ENCODE measurements at regions not wholly inside any gene's neighbourhood (a gene's known extent, or its start where the extent isn't known, plus 50 kb on each side); places are given as distances from the start of the nearest gene placed in this dataset.

- Histone ChIP-seq H3K9me3 (replicated peaks; ENCODE audit: control insufficient read depth, insufficient read depth, low read depth, low read length) (no peaks in the 10 kb centered on the region), H3K27me3 (ENCODE audit: control insufficient read depth in 2 of 2, insufficient read depth in 2 of 2, low read length in 2 of 2) (no peaks in the 10 kb centered on the region), H3K4me1 (replicated peaks in 1 of 2; ENCODE audit: control insufficient read depth in 2 of 2, insufficient read depth in 2 of 2, low read length in 2 of 2) (no peaks in the 10 kb centered on the region), H2AFZ (ENCODE audit: low read depth, low read length) (no peak overlapping the region), H4K20me1 (replicated peaks; ENCODE audit: control insufficient read depth, insufficient read depth, low read length) (no peaks in the 10 kb centered on the region), H3K36me3 (ENCODE audit: control insufficient read depth, insufficient read depth, low read length) (no peaks in the 10 kb centered on the region), H3K9ac (ENCODE audit: insufficient read depth in 1 of 2, low read depth in 2 of 2, low read length in 2 of 2) (no peak overlapping the region), H3K27ac (ENCODE audit: extremely low read depth, low read depth, low read length) (no peak overlapping the region), H3K79me2 (ENCODE audit: control insufficient read depth, insufficient read depth, low read length) (no peaks in the 10 kb centered on the region), H3K4me3 (no peak overlapping the region), H3K9me1 (ENCODE audit: control insufficient read depth, insufficient read depth, low read length) (no peaks in the 10 kb centered on the region), H3K4me2 (ENCODE audit: insufficient read depth, low read length) (no peak overlapping the region)
- TF ChIP-seq RBM39 (optimal IDR thresholded peaks at IDR 0.05; ENCODE audit: low read depth, low read length) (no peak), NRF1 (conservative IDR thresholded peaks at IDR 0.05 in 1 of 2, IDR thresholded peaks at IDR 0.05 in 1 of 2) (no peak), CREB1 (IDR thresholded peaks at IDR 0.05) (no peak), CREB1 (CRISPR knock-in tag; IDR thresholded peaks at IDR 0.05) (no peak), FOXA3 (CRISPR knock-in tag; conservative IDR thresholded peaks at IDR 0.05 in 1 of 2, IDR thresholded peaks at IDR 0.05 in 1 of 2) (no peak), TGIF2 (CRISPR knock-in tag; IDR thresholded peaks at IDR 0.05) (no peak), AFF1 (IDR thresholded peaks at IDR 0.05; ENCODE audit: low read depth in 1 of 2, partially characterized antibody in 2 of 2) (no peak), HMGN3 (IDR thresholded peaks at IDR 0.05; ENCODE audit: borderline replicate concordance, extremely low read depth, insufficient read length, low read depth, low read length) (no peak), KAT8 (IDR thresholded peaks at IDR 0.05; ENCODE audit: low read depth) (no peak), CBX5 (IDR thresholded peaks at IDR 0.05; ENCODE audit: borderline replicate concordance, low read depth) (no peak)
- ATAC-seq (no peak), FAIRE-seq (no peak), DNase-seq (ENCODE audit: extremely low read depth in 1 of 4, low spot score in 3 of 4) (no peak)
- BruUV-seq (replicated peaks), result no TSS peak
- intact Hi-C loops (cut with micrococcal nuclease) (no loop called here), in situ Hi-C loops (cut with MboI) (no loop called here)
- CTCF ChIA-PET (ENCODE audit: low intra/inter-chr PET ratio), result no interaction called here
- POLR2A ChIA-PET, result no interaction called here
- 3% methylated on average over 4 of the region's 4 CpGs for WGBS (ENCODE audit: insufficient coverage, low coverage, missing lambda C conversion rate)
Measured at GRCh38 chr14:71783786-71784185, 148.4 kb upstream of the RGS6 start.

Data from K562 (cell line).